Anterior cingulate cortex (tissue), 58 donors: ENCODE measurements at regions not wholly inside any gene's neighbourhood (a gene's known extent, or its start where the extent isn't known, plus 50 kb on each side); places are given as distances from the start of the nearest gene placed in this dataset.

Experiments used
- DNase-seq, 58 donors: peaks; one replicate each; lab custom pipeline; 2025; lab: John Stamatoyannopoulos, UW

DNA sequence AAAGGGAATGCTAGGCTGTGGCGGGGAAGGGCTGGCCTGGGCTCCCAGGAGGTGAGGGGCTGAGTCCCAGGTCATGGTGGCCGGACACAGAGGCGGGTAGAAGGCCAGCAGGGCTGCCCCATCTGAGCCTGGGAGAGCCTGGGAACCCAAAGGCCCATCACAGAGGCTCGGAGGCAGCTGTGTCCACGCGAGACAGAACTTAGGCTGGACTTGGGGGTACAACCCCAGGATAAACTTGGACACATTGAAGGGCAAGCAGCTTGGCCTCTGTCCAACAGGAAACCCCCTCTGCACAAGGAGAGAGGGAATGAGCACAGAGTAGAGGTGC lies 95.9 kb downstream of the ZFP36L2 start:
- DNase-seq, result no peak

DNA sequence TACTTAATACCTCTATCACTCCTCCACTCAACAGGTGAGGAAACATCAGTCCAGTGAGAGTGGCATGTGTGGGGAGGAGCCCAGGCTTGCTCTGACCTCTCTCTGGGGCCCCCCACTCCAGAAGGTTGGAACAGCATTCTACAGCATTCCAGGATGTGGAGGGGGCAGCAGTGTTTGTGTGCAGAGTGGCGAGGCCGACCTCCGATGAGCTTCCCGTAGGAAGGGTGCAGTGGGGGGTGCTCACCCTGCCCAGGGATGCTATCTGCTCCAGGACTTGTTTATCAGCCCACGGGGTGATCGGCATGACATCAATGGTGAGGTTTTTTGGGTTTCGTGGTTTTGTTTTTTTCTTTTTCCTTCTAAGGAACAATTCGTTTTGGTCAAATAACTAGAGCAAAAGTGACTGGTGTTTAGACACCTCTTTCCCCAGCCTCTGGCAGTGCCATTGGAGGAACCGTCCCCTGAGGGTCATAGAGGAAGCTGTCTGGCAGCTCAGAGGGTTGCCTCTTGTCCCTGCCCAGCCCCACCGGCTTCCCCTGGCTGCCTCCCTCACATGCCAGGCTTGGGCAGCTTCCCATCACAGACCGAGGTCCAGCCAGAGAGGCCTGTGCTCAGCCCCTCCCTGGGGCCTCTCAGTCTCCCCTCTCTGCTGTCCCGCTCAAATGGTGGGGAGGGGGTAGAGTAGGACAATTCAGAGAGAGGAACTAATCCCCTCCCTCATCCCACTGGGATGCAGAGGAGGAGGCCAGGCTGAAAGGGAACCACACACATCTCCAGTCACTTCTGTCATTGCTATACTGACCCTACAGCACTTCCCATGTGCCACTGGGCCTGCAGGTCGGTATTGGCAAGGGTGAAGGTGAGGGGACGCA lies 96.5 kb downstream of the ZFP36L2 start:
- DNase-seq, result peak in 7 of 58 donors; percentile 18 to 53 (median 29)

DNA sequence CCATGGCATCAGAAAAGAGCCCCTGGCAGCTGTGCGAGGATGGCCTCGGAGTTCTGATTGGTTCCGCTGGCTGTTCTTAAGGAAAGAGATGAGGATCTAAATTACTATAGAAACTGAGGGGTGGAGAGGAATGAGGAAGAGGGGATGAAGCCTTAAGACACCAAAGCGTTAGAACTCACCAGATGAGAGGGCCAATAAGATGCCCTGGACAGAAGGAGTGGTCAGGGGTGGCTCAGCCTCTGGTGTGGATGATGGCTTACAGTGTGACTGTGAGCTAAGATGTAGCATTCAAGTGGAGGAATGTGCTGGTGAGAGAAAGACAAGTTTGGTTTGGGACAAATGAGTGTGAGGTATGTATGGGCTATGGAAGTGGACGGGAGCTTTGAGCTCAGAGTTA lies 97.8 kb downstream of the ZFP36L2 start:
- DNase-seq, result no peak

DNA sequence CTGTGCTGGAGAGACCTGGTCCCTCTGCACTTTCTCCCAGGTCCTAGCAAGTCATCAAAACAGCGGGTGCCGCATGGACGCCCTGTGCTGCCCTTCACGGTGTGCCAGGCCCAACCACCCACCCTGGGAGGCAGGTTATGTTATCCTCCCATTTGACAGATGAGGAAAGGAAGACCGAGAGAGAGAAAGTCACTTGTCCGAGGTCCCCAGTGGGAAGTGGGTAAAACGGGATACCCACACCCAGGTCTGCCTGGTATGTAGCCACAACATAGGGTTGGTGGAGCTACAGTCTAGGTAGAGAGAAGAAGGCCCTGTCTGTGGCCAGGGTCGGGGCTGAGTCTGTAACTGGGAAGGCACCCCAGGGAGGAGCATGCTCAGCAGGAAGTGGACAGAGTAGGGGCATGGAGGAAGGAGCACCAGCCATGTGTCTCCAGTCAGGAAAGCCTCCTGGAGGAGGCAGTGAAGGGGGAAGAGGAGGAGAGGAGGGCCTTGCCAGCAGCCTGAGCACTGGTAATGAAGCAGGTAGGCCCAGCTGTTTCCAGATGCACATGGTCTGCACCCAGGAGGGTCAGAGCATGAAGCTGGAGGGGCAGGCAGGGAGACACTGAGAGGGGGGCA lies 98.4 kb downstream of the ZFP36L2 start:
- DNase-seq, result no peak

DNA sequence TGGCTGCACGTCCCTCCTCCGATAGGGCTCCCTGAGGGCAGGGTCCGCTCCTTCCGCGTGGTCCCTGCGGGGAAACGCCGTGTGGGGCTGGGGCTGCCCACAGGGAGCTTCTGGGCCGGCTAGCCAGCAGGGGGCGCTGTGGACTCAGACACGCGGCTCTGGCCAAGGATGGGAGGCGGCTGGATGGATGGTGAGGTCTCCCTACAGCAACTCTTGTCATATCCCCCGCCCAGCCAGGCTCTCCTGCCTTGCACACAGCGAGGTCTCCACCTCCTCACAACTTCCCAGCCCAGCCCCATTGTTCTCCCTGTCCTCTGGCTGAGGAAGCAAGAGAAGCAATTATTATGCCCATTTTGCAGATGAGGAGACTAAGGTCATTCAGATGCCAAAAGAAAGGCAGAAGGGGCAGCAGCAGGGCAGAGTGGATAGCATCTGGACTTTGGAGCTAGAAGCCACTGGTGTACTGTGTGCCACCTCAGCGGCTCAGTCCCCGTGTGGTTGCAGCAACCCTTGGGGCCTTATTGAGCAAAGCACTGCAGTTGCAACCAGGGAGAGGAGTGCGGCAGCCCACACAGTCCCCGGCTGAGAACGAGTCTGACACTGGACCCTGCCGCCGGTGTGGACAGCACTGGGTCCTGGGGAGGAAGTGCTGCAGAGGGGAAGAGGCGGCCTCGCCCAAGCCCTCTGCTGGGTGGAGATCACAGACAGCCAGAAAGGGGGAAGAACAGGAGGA lies 99.0 kb downstream of the ZFP36L2 start:
- DNase-seq, result peak in 11 of 58 donors; percentile 5 to 45 (median 26)

DNA sequence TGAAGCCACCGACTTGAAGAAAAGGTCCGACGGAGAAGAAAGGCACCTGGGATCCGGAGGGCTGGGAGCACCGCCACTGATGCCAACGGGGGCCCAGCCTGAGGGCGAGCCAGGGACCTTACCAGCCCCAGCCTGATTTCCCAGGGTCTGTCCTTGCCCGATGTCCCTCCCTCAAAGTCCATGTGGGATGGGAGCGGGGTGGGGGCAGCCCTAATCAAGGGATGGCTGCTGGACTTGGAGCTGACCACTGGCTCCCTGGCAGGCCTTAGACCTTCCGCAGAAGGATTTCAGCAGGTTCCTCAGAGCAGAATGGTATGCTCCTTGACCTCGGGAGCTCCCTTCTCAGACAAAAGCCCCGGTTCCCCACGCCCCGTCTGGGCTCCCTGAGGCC lies 99.6 kb downstream of the ZFP36L2 start:
- no peak for DNase-seq

DNA sequence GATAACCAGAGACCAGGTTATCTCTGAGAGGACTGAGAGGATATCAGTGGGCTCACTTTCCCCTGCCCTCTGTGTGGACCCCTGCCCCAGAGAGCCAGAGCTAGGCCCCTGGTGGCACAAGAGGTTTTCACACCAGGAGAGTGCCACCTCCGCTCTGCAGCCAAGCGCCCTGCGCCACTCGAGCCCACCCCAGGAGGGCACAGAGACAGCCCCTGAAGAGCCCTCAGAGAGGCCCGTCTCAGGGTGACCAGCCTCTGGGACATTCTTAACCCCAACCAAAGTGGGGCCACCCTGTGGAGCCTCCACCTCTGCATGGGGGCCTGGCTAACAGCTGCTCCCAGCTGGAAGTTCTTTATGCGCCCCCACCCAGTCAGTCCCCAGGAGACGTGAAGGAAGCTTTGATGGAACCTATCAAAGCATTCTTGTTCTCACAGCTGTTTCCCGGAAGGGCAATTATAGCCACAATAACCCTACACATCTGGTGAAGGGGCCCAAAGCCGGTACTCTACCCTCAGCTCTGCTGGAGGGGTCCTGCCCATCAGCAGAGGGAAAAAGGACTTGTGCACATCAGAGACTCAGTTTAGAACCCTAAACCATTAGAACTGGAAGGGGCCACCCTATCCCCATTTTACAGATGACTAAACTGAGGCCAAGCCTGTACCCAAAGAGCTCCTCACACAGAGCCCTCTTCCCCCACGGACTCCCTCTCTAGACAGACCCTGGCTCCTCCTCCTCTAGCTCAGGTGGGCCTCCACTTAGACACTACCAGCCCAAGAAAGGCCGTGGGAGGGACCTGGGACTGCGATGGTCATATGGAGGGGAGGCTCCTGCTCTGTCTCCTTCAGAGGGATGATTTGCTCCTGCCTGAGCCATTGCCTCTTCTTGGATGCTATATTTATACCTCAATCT lies 101.1 kb downstream of the ZFP36L2 start:
- no peak for DNase-seq

DNA sequence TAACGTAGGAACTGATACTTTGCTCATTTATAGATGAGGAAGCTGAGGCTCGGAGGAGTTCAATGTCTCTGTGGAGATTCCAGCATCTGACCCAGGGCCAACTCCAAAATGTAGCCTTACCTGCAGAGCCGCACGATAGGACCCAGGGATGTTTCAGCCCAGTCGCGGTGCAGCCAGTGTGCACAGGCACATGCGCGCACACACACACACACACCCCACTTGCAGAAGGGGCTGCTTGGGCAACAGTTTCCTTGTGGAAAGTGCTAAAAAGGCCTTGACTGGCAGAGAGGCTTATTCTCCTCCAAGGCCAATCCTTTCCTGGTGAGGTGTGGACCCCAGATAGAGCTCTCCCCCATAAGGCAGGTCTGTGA lies 101.7 kb downstream of the ZFP36L2 start:
- no peak for DNase-seq

DNA sequence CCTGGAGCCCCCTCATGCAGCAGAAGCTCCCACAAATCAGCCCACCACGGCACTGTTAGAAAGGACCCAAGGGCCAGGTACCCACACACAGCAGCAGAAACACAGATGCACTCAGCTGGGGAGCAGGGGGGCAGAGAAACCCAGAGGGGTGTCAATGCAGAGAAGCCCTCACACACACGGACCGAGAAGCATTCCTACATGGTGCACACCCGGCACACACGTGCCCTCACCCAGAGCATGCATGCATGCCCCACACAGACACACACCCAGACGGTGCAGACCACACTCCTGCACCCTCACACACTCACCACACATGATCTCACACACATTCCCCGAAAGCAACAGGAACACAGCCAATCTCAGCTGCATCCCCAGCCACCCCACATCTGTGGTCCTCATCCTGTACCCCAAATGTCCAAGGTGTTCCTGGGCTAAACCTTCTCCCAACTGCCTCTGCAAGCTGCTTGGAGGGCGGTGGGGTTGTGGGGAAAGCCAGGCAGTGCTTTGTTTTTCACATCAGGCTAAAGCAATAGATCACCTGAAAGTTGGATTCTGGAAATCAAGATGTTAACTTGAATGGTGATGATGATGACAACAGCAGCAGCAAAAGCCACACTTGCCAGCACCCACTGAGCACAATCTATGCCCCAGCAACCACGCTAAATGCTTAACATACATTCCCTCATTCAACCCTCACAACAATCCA lies 102.3 kb downstream of the ZFP36L2 start:
- no peak for DNase-seq

DNA sequence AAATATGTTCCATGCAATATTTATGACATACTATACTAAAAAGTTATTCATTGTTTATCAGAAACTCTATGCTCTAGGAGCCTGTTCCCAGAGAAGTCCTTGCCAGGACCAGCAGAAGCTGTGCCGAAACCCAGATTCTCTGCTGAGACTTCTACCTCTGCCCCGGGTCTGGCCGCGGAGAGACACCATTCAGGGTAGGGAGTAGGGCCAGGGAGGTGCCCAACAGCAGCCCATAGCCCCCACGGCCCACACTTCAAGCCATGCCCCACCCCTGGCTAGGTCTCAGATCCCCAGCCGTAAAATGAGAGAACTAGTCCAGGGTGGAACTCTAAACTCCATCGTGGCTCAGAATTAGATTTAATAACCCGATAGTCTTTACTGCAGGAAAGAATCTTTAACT lies 102.9 kb downstream of the ZFP36L2 start:
- DNase-seq, result no peak

DNA sequence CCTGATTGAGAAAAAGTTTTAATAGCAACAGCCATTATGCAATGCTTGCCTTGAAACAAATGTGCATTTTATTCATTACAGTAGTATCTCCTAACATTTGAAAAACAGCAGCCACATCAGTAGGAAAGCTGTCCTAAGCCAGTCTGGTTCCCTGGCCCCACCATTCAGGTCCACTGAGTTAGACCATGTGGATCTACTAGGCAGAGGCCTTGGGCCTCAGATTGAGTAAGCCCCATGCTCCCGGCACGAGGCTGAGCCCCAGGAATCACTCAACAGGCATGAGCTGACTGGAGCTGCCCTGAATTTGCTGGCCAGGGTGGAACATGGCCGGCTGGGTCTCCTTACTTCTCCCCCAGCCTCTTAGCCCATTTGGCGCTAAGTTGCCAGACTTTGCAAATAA lies 103.4 kb downstream of the ZFP36L2 start:
- no peak for DNase-seq

DNA sequence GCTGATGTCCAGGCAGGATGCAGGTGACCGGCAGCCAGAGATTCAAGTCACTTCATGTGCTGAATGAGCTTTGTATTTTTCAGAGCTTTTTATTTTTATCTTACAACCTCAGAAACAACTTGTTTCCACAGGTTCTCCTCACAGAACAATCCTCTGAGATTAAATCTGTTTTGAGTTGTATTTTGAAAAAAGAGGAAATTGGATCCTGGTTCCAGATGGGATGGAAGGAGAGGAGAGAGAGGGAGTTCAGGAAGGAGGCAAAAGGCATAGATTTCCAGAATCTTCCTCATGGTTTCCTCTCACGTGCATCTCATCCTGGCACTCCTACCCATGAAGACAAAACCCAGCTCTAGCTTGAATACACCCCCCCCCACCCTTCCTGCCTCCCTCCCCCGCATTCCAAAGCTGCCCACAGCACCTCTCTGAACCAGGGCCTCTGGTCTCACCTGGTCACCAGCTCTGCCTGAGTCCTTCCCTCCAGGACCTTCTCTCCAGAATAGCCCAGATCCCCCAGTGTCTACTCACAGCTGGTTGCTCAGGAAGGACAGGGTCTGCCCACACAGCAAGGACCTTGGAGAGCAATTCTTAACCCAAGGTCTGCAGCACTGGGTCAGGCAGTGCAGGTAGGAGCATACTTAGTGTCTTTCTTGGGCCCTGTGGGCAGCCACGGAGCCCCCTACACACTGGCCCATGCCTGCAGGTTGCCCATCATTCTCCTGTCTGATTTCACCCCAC lies 104.7 kb downstream of the ZFP36L2 start:
- DNase-seq, result no peak

DNA sequence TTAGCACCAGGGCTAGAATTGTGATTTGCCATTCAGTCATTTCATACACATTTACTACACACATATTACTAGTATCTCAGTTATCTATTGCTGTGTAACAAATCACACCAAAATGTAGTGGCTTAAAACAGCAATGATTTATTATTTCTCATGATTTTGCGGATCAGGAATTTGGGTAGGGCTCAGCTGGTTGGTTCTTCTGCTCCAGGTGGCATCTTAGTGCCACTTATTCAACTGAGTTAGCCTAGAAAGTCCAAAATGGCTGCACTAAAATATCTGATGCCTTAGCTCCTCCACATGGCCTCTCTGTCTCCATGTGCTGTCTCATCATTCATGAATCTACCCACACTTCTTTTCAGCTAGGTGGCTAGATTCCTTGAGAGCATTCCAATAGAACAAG lies 107.1 kb downstream of the ZFP36L2 start:
- DNase-seq, result no peak

DNA sequence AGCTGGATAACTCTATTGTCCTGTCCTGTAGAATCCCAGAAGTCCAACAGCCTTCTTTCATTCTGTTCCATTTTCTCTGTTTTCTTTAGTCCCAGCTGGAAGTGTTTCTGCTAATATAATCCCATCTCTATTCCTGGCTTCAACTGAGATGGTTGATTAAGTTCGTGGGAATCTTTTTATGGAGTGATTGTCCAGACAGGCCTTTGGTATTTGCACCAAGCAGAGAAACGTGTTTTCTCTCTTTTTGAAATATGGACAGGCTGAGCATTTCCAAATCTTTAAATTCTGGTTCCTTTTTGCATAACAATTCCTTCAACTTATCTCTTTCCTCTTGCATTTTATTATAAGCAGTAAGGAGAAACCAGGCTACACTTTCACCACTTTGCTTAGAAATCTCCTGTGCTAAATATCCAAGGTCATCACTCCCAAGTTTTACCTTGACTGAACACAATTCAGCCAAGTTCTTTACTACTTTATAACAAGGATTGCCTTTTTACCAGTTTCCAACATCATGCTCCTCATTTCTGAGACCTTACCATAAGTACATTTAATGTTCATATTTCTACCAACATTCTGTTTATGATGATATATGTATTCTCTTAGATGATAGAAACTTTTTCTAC lies 108.8 kb downstream of the ZFP36L2 start:
- DNase-seq, result no peak

DNA sequence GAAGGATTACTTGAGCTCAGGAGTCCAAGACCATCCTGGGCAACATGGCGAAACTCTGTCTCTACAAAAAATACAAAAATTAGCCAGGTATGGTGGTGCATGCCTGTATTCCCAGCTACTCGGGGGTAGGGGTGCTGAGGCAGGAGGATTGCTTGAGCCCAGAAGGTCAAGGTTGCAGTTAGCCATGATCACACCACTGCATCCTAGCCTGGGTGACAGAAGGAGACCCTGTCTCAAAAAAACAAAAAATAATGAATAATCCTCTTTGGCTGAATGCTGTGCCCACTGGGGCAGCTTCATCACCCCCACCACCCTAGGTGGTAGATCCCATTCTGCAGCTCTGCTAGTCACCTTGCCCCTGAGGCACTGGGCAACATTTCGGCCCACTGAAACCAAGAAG lies 109.4 kb downstream of the ZFP36L2 start:
- no peak for DNase-seq

DNA sequence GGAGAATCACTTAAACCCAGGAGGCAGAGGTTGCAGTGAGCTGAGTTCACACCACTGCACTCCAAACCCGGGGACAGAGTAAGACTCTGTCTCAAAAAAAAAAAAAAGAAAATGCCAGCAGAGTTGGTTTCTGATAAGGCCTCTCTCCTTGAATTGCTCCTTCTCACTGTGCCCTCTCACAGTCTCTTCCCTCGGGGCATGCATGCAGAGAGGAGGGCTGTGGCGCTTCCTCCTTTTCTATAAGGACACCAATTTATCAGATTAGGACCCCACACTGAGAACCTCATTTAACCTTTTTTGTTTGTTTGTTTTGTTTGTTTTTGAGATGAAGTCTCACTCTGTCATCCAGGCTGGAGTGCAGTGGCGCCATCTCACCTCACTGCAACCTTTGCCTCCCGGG lies 110.5 kb downstream of the ZFP36L2 start:
- no peak for DNase-seq

DNA sequence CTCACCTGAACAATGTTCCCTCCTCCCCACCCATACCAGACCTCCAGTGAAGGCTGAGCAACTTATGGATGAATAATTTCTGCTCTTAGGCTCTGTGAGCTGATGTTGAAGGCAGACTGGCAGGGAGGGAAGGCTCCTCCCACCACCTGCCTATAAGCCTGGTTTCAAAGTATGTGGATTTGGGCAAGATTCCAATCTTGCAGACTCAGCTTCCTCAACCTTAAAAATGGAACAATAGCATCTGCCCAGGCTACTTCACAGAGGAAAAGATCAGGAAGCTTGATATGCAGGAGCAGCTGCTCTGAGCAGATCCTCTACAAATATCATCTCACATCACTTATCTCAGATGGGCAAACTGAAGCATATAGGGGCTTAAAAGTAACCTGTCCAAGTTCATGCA lies 112.2 kb downstream of the ZFP36L2 start:
- DNase-seq, result no peak

DNA sequence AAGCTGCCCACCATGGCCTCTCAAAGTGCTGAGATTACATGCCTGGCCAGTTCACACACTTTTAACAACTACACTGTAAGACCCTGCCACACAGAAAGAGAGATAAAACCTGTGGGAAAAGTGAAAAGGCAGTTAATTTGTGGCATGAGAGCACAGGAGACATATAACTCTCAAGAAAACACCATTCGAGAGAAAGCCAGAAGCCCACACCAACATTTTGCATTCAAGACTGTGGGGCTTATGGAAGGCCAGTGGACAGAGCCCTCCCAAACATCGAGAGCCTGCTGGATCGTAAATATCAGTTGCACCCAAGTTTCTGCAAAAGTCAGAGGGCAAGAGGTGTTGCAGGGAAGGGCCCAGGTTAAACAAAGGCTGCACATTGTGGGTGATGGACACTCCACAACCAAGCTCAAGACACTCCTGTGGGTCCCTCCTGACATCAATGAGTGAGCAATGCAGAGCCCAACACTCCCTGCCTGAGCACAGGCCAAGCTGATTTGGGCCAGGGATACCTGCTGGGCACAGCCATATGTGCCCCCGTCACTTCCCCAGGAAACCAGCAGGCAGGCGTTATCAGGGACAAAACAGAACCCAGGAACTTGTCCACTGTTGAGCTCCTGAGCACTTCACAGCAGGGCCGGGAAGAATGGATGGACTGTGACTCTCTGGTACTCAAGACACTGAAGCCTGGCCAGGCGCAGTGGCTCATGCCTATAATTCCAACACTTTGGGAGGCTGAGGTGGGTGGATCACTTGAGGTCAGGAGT lies 114.4 kb downstream of the ZFP36L2 start:
- DNase-seq, result no peak
